Neural crest cell (in vitro differentiated cells): ENCODE measurements at regions not wholly inside any gene's neighbourhood (a gene's known extent, or its start where the extent isn't known, plus 50 kb on each side); places are given as distances from the start of the nearest gene placed in this dataset.

Experiments used
- DNase-seq: peaks from one replicate; pipeline ENCODE4 v3.0.0; 2021; ENCODE audit warnings: low read depth, mixed read lengths, low spot score
- H3K27ac Mint-ChIP-seq: one replicate; pipeline ENCODE4 v1.8.0; 2021; ENCODE audit warnings: mild to moderate bottlenecking, mixed read lengths; ENCODE audit not compliant: unreplicated experiment
- H3K27me3 Mint-ChIP-seq: 2 replicates; pipeline ENCODE4 v1.8.0; 2021; ENCODE audit warnings: low read depth, mild to moderate bottlenecking, mixed read lengths
- H3K36me3 Mint-ChIP-seq: 2 replicates; pipeline ENCODE4 v1.8.0; 2021; ENCODE audit warnings: low read depth, mild to moderate bottlenecking, mixed read lengths
- H3K4me1 Mint-ChIP-seq: 2 replicates; pipeline ENCODE4 v1.8.0; 2021; ENCODE audit warnings: mixed read lengths
- H3K4me3 Mint-ChIP-seq: one replicate; pipeline ENCODE4 v1.8.0; 2021; ENCODE audit warnings: mild to moderate bottlenecking, mixed read lengths
- H3K9me3 Mint-ChIP-seq: 2 replicates; pipeline ENCODE4 v1.8.0; 2021; ENCODE audit warnings: mixed read lengths
- CTCF ChIP-seq: fragments of 200-600 bp; sonication (generic); conservative IDR thresholded peaks from 2 replicates; pipeline ENCODE4 v1.5.0; 2021; ENCODE audit warnings: antibody characterized with exemption, mild to moderate bottlenecking

GRCh38 chr2:129468879-129469278 lies 510.6 kb upstream of the RAB6C start:
- no peak for TF ChIP-seq CTCF
- no peak for DNase-seq
- Mint-ChIP-seq H3K27ac (no peak overlapping the region), H3K4me1 (no peaks in the 10 kb centered on the region), H3K36me3 (no peaks in the 10 kb centered on the region), H3K4me3 (no peak overlapping the region), H3K27me3 (peaks cover 2% of the 10 kb centered on the region), H3K9me3 (no peaks in the 10 kb centered on the region)

- no peak for TF ChIP-seq CTCF
- Mint-ChIP-seq H3K4me3 (no peak overlapping the region), H3K36me3 (no peaks in the 10 kb centered on the region), H3K4me1 (no peaks in the 10 kb centered on the region), H3K27ac (no peak overlapping the region), H3K9me3 (no peaks in the 10 kb centered on the region), H3K27me3 (peaks cover 2% of the 10 kb centered on the region)
- no peak for DNase-seq
These were observed 510.1 kb upstream of the RAB6C start for GRCh38 chr2:129469389-129469788.

GRCh38 chr2:129469871-129470270 lies 509.6 kb upstream of the RAB6C start:
- Mint-ChIP-seq H3K9me3 (no peaks in the 10 kb centered on the region), H3K4me3 (no peak overlapping the region), H3K4me1 (no peaks in the 10 kb centered on the region), H3K27me3 (peaks cover 2% of the 10 kb centered on the region), H3K36me3 (no peaks in the 10 kb centered on the region), H3K27ac (no peak overlapping the region)
- no peak for TF ChIP-seq CTCF
- no peak for DNase-seq

GRCh38 chr2:129478902-129479517 lies 500.5 kb upstream of the RAB6C start:
- Mint-ChIP-seq H3K27ac (no peak overlapping the region), H3K4me1 (peaks cover 12% of the 10 kb centered on the region), H3K36me3 (no peaks in the 10 kb centered on the region), H3K9me3 (peaks cover 9% of the 10 kb centered on the region), H3K4me3 (no peak overlapping the region), H3K27me3 (peaks cover 3% of the 10 kb centered on the region)
- DNase-seq, result no peak
- no peak for TF ChIP-seq CTCF

GRCh38 chr2:129479892-129480291 lies 499.6 kb upstream of the RAB6C start:
- DNase-seq, result no peak
- Mint-ChIP-seq H3K9me3 (peaks cover 9% of the 10 kb centered on the region), H3K36me3 (no peaks in the 10 kb centered on the region)

More at GRCh38 chr2:129479892-129480291, 499.6 kb upstream of the RAB6C start:
- TF ChIP-seq CTCF, result no peak
- Mint-ChIP-seq H3K4me1 (peaks cover 13% of the 10 kb centered on the region), H3K4me3 (no peak overlapping the region), H3K27me3 (peaks cover 3% of the 10 kb centered on the region), H3K27ac (no peak overlapping the region)
